HepG2 (cell line): ENCODE measurements at regions not wholly inside any gene's neighbourhood (a gene's known extent, or its start where the extent isn't known, plus 50 kb on each side); places are given as distances from the start of the nearest gene placed in this dataset.

ENCODE experiments used
- FOXM1 ChIP-seq: sonication (generic); formaldehyde crosslinking; IDR thresholded peaks from 2 replicates; pipeline ENCODE4 v1.5.0; 2020; ENCODE audit warnings: missing genetic modification reagents
- HIVEP1 ChIP-seq: sonication (generic); formaldehyde crosslinking; IDR thresholded peaks from 2 replicates; pipeline ENCODE4 v1.4.0; 2020; ENCODE audit warnings: mild to moderate bottlenecking, missing genetic modification reagents
- KDM4B ChIP-seq: sonication (generic); formaldehyde crosslinking; IDR thresholded peaks from 2 replicates; pipeline ENCODE4 v1.4.0; 2020; ENCODE audit warnings: missing genetic modification reagents
- MAFK ChIP-seq, 2 experiments: IDR thresholded peaks in 1 of 2; conservative IDR thresholded peaks in 1 of 2; 2 replicates each; pipeline ENCODE4 v1.6.1; 2011; ENCODE audit warnings: improper control_type of control experiment in 2 of 2, low read length in 2 of 2
- TFDP1 ChIP-seq: IDR thresholded peaks from 2 replicates; pipeline ENCODE4 v1.6.1; 2016; ENCODE audit warnings: missing compliant biosample characterization, missing genetic modification reagents, borderline replicate concordance
- ZBTB38 ChIP-seq: sonication (generic); formaldehyde crosslinking; IDR thresholded peaks from 2 replicates; pipeline ENCODE4 v1.5.1; 2020; ENCODE audit warnings: mild to moderate bottlenecking, missing genetic modification reagents
- ZBTB7A ChIP-seq: sonication (generic); formaldehyde crosslinking; IDR thresholded peaks from 2 replicates; pipeline ENCODE4 v1.8.0; 2022; ENCODE audit warnings: mild to moderate bottlenecking, missing genetic modification reagents
- ZNF556 ChIP-seq: sonication (generic); formaldehyde crosslinking; IDR thresholded peaks from 2 replicates; pipeline ENCODE4 v1.4.0; 2020; ENCODE audit warnings: mild to moderate bottlenecking, missing genetic modification reagents, borderline replicate concordance
- ZNF687 ChIP-seq: sonication (generic); formaldehyde crosslinking; IDR thresholded peaks from 2 replicates; pipeline ENCODE4 v1.5.1; 2020; ENCODE audit warnings: mild to moderate bottlenecking, missing genetic modification reagents, moderate library complexity
- ZNF775 ChIP-seq: sonication (generic); formaldehyde crosslinking; IDR thresholded peaks from 2 replicates; pipeline ENCODE4 v1.4.0; 2020; ENCODE audit warnings: missing genetic modification reagents, mild to moderate bottlenecking, moderate library complexity, borderline replicate concordance
- ZNF816 ChIP-seq: sonication (generic); formaldehyde crosslinking; IDR thresholded peaks from 2 replicates; pipeline ENCODE4 v1.8.0; 2022; ENCODE audit warnings: missing genetic modification reagents, mild to moderate bottlenecking, borderline replicate concordance
- TF ChIP-seq, protein P1 (sequence below): sonication (generic); formaldehyde crosslinking; IDR thresholded peaks from 2 replicates; pipeline ENCODE4 v1.4.0; 2020; ENCODE audit warnings: mild to moderate bottlenecking, missing genetic modification reagents
- TF ChIP-seq, protein P2 (sequence below): sonication (generic); formaldehyde crosslinking; IDR thresholded peaks from 2 replicates; pipeline ENCODE4 v1.4.0; 2020; ENCODE audit warnings: missing genetic modification reagents, borderline replicate concordance
- TF ChIP-seq, protein P3 (sequence below): sonication (generic); formaldehyde crosslinking; IDR thresholded peaks from 2 replicates; pipeline ENCODE4 v1.4.0; 2020; ENCODE audit warnings: missing genetic modification reagents, borderline replicate concordance

DNA sequence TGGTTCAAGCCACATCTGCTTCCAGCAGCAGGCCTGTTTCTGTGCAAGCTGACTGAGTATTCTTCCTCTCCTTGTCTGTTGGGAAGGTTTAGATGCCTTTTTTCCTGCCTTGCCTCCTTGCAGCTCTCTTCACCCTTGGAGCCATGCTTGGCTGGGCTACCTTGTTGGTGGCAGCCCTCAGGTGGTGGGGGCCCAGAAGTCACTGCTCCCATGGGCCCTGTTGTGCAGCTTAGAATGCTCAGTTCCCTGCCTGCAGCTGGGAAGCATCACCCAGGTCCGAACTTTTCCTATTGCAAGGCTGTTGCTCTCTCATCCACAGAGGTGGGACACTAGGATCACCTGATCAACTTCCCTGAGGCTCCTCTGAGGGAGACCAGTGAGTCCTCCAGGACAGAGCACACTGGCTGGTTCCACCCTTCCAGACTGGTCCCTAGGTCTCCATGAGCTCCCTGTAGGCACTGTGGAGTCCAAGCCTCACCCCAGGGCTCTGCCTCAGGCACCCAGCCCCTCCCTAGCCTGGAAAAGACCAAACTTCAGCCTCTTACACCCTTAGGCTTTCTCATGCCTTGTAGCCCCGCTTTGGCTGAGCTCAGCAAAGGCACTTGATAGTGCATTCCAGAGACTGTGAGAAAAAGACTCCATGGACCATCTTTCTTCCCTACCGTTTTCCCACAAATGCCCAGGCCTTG is 219.3 kb upstream of the SH3BP4 start (continued):
- TF ChIP-seq, protein P1, sequence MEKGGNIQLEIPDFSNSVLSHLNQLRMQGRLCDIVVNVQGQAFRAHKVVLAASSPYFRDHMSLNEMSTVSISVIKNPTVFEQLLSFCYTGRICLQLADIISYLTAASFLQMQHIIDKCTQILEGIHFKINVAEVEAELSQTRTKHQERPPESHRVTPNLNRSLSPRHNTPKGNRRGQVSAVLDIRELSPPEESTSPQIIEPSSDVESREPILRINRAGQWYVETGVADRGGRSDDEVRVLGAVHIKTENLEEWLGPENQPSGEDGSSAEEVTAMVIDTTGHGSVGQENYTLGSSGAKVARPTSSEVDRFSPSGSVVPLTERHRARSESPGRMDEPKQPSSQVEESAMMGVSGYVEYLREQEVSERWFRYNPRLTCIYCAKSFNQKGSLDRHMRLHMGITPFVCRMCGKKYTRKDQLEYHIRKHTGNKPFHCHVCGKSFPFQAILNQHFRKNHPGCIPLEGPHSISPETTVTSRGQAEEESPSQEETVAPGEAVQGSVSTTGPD (CRISPR knock-in tag) = no peak
- TF ChIP-seq ZNF556 (CRISPR knock-in tag) (no peak), KDM4B (CRISPR knock-in tag) (no peak), ZNF687 (CRISPR knock-in tag) (peak; percentile 41), TFDP1 (no peak), MAFK (conservative IDR thresholded peaks at IDR 0.05 in 1 of 2, IDR thresholded peaks at IDR 0.05 in 1 of 2; ENCODE audit: low read length in 2 of 2) (0 out of 4 replicates have a peak, but pooled peaks of 1 of the 2 experiments have one; percentile 1), HIVEP1 (CRISPR knock-in tag) (no peak), ZBTB38 (CRISPR knock-in tag) (no peak), ZNF816 (CRISPR knock-in tag) (no peak), FOXM1 (CRISPR knock-in tag) (no peak), ZNF775 (CRISPR knock-in tag) (no peak), ZBTB7A (CRISPR knock-in tag) (no peak)
- TF ChIP-seq, protein P2, sequence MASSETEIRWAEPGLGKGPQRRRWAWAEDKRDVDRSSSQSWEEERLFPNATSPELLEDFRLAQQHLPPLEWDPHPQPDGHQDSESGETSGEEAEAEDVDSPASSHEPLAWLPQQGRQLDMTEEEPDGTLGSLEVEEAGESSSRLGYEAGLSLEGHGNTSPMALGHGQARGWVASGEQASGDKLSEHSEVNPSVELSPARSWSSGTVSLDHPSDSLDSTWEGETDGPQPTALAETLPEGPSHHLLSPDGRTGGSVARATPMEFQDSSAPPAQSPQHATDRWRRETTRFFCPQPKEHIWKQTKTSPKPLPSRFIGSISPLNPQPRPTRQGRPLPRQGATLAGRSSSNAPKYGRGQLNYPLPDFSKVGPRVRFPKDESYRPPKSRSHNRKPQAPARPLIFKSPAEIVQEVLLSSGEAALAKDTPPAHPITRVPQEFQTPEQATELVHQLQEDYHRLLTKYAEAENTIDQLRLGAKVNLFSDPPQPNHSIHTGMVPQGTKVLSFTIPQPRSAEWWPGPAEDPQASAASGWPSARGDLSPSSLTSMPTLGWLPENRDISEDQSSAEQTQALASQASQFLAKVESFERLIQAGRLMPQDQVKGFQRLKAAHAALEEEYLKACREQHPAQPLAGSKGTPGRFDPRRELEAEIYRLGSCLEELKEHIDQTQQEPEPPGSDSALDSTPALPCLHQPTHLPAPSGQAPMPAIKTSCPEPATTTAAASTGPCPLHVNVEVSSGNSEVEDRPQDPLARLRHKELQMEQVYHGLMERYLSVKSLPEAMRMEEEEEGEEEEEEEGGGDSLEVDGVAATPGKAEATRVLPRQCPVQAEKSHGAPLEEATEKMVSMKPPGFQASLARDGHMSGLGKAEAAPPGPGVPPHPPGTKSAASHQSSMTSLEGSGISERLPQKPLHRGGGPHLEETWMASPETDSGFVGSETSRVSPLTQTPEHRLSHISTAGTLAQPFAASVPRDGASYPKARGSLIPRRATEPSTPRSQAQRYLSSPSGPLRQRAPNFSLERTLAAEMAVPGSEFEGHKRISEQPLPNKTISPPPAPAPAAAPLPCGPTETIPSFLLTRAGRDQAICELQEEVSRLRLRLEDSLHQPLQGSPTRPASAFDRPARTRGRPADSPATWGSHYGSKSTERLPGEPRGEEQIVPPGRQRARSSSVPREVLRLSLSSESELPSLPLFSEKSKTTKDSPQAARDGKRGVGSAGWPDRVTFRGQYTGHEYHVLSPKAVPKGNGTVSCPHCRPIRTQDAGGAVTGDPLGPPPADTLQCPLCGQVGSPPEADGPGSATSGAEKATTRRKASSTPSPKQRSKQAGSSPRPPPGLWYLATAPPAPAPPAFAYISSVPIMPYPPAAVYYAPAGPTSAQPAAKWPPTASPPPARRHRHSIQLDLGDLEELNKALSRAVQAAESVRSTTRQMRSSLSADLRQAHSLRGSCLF = no peak
- TF ChIP-seq, protein P3, sequence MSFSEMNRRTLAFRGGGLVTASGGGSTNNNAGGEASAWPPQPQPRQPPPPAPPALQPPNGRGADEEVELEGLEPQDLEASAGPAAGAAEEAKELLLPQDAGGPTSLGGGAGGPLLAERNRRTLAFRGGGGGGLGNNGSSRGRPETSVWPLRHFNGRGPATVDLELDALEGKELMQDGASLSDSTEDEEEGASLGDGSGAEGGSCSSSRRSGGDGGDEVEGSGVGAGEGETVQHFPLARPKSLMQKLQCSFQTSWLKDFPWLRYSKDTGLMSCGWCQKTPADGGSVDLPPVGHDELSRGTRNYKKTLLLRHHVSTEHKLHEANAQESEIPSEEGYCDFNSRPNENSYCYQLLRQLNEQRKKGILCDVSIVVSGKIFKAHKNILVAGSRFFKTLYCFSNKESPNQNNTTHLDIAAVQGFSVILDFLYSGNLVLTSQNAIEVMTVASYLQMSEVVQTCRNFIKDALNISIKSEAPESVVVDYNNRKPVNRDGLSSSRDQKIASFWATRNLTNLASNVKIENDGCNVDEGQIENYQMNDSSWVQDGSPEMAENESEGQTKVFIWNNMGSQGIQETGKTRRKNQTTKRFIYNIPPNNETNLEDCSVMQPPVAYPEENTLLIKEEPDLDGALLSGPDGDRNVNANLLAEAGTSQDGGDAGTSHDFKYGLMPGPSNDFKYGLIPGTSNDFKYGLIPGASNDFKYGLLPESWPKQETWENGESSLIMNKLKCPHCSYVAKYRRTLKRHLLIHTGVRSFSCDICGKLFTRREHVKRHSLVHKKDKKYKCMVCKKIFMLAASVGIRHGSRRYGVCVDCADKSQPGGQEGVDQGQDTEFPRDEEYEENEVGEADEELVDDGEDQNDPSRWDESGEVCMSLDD (CRISPR knock-in tag) = no peak
